Fibroblast of skin of back (primary cell): ENCODE measurements at regions not wholly inside any gene's neighbourhood (a gene's known extent, or its start where the extent isn't known, plus 50 kb on each side); places are given as distances from the start of the nearest gene placed in this dataset.
A peak's percentile ranks its signal among the peaks of the same experiment; 100 is the strongest.

Source experiments
- DNase-seq: peaks from one replicate; pipeline ENCODE4 v3.0.0-alpha.2; 2013

GRCh38 chr9:73565833-73566465, 414.3 kb downstream of the ANXA1 start:
- DNase-seq = peak; percentile 4

DNA sequence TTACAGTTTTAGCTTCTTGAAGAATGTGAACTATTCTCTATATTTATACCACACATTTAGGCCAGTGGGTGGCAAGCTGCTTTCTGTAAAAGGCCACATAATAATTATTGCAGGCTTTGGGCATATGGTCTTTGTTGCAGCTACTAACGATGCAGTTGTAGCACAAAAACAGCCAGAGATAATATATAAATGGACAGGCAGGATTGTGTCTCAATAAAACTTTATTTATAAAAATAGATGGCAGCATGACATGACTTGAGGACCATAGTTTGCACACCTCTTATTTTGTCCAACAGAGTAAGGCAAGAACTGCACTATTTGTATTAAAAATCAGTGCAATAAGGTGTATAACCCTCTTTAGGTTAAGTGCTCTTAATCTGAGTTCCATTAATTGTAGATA, 415.0 kb downstream of the ANXA1 start:
- no peak for DNase-seq

DNA sequence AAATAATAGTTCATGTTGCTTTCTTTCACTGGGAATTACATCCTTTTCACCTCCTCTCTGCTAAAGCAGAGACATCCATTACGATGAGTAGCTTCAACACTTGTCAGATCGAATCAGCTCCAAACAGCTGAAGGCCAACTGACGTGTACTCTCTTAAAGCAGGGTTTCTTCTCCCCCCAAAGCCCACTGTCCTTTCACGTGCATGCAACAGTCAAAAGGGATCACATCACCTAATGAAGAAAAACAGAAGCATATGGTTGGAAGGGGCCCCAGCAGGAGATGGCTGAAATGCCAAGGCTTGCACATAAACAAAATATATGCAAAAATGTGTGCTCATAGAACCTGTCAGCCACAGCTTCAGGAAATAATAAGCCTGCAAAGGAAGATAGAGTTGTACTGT, 421.6 kb downstream of the ANXA1 start:
- DNase-seq = no peak

DNA sequence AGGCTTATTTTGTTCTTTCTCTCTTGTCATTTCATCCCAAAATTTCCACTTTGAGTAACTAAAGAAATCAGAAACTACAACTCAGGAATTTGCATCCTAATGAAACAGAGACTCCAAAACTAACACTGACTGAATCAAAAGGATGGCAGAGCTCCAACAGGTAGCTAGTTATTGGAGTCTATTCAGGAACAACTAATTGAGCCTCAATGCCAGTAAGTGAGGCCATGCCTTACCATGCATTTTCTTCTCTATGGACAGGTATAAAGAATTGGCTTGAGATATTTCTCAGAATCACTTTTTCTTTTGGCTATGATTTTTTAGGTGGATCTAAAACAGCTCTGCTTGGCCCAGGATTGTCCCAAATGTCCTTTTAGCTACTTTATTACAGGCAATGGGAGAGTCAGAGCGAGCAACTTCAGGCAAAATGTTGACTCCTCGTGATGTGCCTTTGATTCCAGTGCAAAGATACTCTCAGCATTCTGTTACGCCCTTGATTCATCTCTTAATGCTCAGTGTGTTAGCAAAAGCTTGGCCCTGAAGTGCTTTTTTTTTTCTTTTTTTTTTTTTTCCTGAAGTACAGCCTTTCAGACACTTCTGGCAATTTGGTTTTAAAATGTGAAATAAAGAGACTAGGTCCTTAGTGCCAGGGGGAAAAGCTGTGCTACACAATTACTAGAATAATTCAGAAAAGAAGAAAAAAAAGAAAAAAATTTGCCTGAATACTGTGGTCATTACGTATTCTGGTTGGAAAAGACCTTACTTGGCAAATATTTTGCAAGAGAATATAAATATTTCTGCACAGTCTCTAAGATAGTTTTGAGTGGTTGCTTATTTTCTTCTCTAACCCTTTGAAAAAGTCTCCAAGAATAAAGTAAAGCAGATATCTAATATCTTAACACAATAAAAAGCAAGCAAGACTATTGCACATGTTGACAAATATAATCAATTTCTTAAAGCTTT, 423.7 kb downstream of the ANXA1 start:
- DNase-seq = no peak

DNA sequence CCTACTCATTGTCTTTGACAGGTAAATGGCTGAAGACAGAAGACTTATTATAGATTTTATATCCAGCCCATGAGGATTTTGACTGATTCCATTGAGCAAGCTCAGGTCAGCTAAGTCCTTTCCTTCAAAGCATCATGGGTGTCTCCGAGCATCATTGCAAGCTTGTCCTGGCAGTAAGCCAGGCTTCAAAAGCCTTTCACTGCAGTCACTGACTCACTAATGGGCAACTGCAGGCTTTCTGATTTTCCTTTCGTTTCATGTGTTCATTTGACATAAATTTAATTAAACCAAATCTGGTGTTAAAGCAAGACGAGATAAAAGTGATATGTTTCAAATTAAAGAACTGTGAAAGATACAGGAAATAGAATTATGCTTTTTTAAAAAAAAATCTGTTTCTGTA, 426.2 kb downstream of the ANXA1 start:
- DNase-seq = peak; percentile 13

- no peak for DNase-seq
Observed at GRCh38 chr9:73579823-73580222, 428.2 kb downstream of the ANXA1 start.

DNA sequence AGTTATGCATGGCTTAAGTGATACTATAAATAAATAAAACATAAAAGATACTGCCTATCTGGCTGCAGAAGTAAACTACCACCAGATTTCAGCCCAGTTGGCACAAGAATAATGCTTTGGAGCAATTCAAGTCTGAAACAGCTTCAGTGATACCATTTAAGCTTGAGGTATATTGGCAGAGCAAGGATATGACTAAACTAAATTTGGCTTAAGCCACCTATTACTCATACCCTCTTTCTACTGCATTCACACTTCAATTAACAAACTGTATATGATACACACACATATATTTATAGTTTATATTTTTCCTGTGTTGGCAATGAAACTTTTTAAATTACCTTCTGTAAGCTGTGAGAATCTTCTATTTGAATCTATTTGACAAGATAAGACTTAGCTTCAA, 431.9 kb downstream of the ANXA1 start:
- no peak for DNase-seq

DNA sequence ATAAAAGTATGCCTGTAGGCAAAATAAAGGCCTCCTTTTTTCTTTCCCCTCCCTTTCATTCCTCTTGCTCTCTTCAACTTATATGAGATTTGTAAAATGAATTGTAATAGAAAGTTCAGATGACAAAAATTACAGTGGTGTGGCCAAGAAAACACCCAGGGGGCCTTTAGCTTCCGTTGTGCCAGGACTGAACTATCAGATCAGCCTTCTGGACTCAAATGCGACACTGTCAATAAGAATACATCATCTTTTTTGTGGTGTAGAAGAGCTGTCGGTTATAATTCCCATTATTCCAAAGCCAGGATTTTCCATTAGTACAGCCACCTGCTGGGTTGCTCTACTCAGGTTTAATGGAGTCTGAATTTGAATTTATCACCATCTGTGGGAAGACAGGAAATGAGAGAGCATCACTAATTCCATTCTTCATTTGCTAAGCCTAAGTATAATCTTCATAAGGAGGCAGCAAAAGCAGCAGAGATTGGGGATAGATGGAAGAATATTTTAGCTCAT, 443.4 kb downstream of the ANXA1 start:
- no peak for DNase-seq

DNA sequence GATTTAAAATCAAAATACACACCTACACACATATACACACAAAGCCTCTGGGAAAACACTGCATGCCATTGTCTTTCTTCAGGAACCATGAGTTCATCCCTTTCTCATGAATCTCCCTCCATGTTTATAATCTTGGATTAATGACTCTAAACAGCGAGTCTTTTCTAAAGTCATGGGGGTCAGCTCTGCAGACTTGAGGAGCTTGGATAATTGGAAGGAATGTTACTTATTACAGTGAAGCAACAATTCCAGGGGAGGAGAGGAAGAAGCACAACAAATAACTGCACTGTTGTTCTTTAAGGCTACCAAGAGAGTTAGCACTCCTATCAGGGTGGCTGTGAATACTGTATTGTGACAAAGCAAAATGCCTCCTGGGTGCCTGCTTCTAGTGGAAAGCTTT, 444.7 kb downstream of the ANXA1 start:
- no peak for DNase-seq

DNA sequence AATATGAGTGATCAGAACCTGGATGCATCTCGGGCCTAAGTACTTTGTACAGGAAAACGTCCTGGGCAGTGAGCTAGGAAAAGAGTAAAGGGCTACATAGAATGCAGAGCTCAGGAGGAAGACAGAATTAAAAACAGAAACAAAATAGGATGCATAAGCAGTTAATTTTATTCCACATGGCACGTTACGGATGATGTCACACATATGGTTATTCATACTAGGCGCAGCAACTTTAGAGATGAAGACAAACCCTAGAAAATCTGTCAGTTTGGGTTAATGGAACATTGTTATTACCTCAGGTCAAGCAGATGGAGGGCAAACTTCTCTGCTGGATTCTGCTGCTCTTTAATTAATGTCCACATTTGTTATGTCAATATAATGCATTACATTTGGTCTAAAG, 445.4 kb downstream of the ANXA1 start:
- no peak for DNase-seq

DNA sequence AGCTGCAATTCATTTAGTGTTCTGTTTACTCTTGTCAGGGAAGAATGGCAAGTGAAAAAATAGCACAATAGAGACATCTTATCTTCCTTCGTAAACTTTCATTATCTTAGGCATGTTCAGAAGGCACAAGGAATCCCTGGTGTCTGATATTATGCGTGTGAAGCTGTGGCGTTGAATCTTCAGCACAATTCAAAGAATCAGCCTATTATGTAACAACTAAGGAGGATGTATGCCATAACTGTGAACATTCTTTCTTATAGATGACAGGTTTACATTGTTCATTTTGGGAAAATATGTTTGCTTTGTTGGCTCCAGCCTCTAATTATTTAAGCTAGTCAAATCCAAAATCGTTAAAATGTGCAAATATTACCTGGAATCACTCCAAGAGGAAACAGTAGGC, 446.1 kb downstream of the ANXA1 start:
- no peak for DNase-seq

- DNase-seq = no peak
Observed at GRCh38 chr9:73609381-73609780, 457.7 kb downstream of the ANXA1 start.

DNA sequence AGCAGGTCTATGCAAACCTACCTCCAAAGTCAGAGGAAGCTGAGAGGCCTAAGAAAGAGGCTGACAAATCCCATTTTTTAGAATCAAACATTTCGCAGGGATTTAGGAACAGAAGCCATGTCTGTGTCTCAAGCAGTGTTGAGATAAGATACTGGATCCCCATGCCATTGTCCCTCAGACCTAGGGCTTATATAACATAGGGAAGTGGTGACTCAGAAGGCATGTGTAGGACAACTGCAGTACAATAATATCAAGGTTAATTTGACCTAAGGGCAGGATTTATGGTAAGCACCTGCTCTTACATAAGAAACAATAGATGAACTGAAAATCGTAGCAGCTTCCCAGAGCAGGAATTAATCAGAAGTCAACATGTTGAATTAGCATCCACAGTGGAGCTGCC, 459.4 kb downstream of the ANXA1 start:
- DNase-seq = no peak

- peak; percentile 18 for DNase-seq
Observed at GRCh38 chr9:73613092-73613701, 461.5 kb downstream of the ANXA1 start.

- DNase-seq = no peak
Observed at GRCh38 chr9:73615557-73615956, 463.9 kb downstream of the ANXA1 start.

- no peak for DNase-seq
Observed at GRCh38 chr9:73617586-73617985, 465.9 kb downstream of the ANXA1 start.

- no peak for DNase-seq
Observed at GRCh38 chr9:73640971-73641370, 489.3 kb downstream of the ANXA1 start.

- peak; percentile 24 for DNase-seq
Observed at GRCh38 chr9:73643379-73644013, 491.8 kb downstream of the ANXA1 start.

GRCh38 chr9:73647560-73647959, 495.9 kb downstream of the ANXA1 start:
- no peak for DNase-seq

DNA sequence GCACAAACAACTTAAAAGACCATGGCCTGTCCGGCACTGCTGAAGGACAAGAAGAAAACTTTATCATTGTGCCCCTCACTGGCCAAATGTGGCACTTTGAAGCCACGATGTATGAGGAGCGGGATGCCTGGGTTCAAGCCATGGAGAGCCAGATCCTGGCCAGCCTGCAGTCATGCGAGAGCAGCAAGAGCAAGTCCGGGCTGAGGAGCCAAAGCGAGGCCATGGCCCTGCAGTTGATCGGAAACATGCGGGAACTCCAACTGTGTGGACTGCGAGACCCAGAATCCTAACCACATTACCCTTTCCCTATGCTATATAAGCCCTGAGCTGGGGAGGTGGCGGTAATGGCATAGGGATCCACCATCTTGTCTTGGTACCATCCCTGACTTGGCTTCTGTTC, 497.9 kb downstream of the ANXA1 start:
- DNase-seq = no peak

DNA sequence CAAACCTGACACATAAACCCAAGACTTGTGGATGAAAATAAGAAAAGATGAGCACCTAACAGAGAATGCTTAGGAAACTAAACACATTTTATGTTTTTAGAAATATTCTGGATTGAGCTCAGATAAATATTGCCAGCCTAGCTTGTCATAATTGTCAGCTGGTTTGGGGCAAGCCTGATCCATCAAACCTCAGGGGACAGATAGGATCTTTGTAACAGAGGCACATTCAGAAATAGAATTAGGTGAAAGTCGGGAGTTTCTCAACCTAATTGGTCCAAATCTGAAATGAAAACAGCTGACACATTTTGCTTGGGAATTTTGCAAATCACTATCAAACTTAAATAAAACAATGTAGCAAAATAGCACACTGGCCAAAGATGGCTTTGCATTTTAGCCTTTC, 503.7 kb downstream of the ANXA1 start:
- no peak for DNase-seq

- no peak for DNase-seq
Observed at GRCh38 chr9:73655831-73656230, 504.2 kb downstream of the ANXA1 start.

GRCh38 chr9:73665253-73665652, 513.6 kb downstream of the ANXA1 start:
- DNase-seq = no peak
